A673 (cell line): ENCODE measurements at regions not wholly inside any gene's neighbourhood (a gene's known extent, or its start where the extent isn't known, plus 50 kb on each side); places are given as distances from the start of the nearest gene placed in this dataset.

ENCODE experiments used
- CTCF ChIP-seq: fragments of 300-800, 200-600 bp; sonication (generic); conservative IDR thresholded peaks from 2 replicates; pipeline ENCODE4 v1.5.1; 2017; ENCODE audit warnings: low read depth, mild to moderate bottlenecking, antibody characterized with exemption, low read length, moderate library complexity, mixed read lengths
- EZH2 ChIP-seq: fragments of 200-600 bp; sonication (generic); IDR thresholded peaks from 2 replicates; pipeline ENCODE4 v1.6.1; 2017; ENCODE audit warnings: borderline replicate concordance, low read depth, mild to moderate bottlenecking, mixed read lengths, antibody characterized with exemption, low read length; ENCODE audit not compliant: poor library complexity, severe bottlenecking

GRCh38 chr6:4382362-4382853 is 247.0 kb upstream of the ECI2 start:
- TF ChIP-seq CTCF: no peak
- TF ChIP-seq EZH2: no peak
